Loucy (cell line): ENCODE measurements at regions not wholly inside any gene's neighbourhood (a gene's known extent, or its start where the extent isn't known, plus 50 kb on each side); places are given as distances from the start of the nearest gene placed in this dataset.

Experiments used
- EZH2phosphoT487 ChIP-seq: fragments of 200-600 bp; IDR thresholded peaks from 2 replicates; pipeline ENCODE4 v1.6.1; 2018; ENCODE audit warnings: antibody characterized with exemption, mild to moderate bottlenecking, moderate library complexity, borderline replicate concordance
- TF ChIP-seq, protein P1 (sequence below): fragments of 200-600 bp; sonication (generic); conservative IDR thresholded peaks from 2 replicates; pipeline ENCODE4 v1.5.1; 2014; ENCODE audit warnings: mild to moderate bottlenecking, antibody characterized with exemption, low read length

DNA sequence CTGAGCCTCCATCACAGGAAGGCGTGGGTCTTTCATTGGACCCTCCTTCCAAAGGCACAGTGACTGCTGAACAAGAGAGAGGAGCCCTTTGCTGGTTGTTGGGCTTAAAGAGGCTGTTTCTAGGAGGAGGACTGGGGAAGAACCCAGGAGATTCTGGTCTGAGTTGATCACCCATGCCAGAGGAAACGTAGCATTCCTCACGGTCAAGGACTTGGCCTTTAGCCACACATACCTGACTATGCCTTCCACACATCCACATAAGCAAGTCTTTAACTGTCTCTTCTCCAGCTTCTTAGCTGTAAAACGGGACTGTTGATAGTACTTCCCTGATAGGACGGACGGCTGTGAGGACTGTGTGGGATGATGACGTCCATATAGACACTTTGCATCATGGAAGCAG lies 149.8 kb upstream of the IRX3 start:
- TF ChIP-seq, protein P1, sequence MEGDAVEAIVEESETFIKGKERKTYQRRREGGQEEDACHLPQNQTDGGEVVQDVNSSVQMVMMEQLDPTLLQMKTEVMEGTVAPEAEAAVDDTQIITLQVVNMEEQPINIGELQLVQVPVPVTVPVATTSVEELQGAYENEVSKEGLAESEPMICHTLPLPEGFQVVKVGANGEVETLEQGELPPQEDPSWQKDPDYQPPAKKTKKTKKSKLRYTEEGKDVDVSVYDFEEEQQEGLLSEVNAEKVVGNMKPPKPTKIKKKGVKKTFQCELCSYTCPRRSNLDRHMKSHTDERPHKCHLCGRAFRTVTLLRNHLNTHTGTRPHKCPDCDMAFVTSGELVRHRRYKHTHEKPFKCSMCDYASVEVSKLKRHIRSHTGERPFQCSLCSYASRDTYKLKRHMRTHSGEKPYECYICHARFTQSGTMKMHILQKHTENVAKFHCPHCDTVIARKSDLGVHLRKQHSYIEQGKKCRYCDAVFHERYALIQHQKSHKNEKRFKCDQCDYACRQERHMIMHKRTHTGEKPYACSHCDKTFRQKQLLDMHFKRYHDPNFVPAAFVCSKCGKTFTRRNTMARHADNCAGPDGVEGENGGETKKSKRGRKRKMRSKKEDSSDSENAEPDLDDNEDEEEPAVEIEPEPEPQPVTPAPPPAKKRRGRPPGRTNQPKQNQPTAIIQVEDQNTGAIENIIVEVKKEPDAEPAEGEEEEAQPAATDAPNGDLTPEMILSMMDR: no peak
- no peak for TF ChIP-seq EZH2phosphoT487
